Thoracic aorta (tissue), 2 donors: ENCODE measurements at regions not wholly inside any gene's neighbourhood (a gene's known extent, or its start where the extent isn't known, plus 50 kb on each side); places are given as distances from the start of the nearest gene placed in this dataset.

Source experiments
- ATAC-seq: fragments of 150-250 bp; one replicate; pipeline ENCODE4 v1.8.0; 2017; ENCODE audit warnings: low read depth; ENCODE audit not compliant: insufficient number of reproducible peaks, low FRiP score
- DNase-seq: peaks from one replicate; pipeline ENCODE4 v3.0.0-alpha.2; 2020; ENCODE audit warnings: low spot score
- H3K27ac ChIP-seq, 2 donors: fragments of 200-600 bp; sonication (generic); 1 replicate in 1 of 2; 2 replicates in 1 of 2; pipeline ENCODE4 v1.5.1; 2016; ENCODE audit warnings: mild to moderate bottlenecking in 2 of 2, moderate library complexity in 2 of 2
- H3K27me3 ChIP-seq: fragments of 200-600 bp; sonication (generic); replicated peaks from 2 replicates; pipeline ENCODE4 v1.6.0; 2016; ENCODE audit warnings: mild to moderate bottlenecking; ENCODE audit not compliant: insufficient read depth
- H3K36me3 ChIP-seq: fragments of 200-600 bp; sonication (generic); one replicate; pipeline ENCODE4 v1.5.1; 2016
- H3K4me1 ChIP-seq, 2 donors: fragments of 200-600 bp; sonication (generic); 1 replicate in 1 of 2; 2 replicates in 1 of 2; pipeline versions ENCODE4 v1.5.1 to v1.6.0; 2016; ENCODE audit warnings: low read depth in 2 of 2, mild to moderate bottlenecking in 1 of 2; ENCODE audit not compliant: control insufficient read depth in 1 of 2
- H3K4me3 ChIP-seq: fragments of 200-600 bp; sonication (generic); 2 replicates; pipeline ENCODE4 v1.5.1; 2016; ENCODE audit warnings: mild to moderate bottlenecking
- H3K9me3 ChIP-seq: fragments of 200-600 bp; sonication (generic); 2 replicates; pipeline ENCODE4 v1.5.1; 2016
- CTCF ChIP-seq: fragments of 200-600 bp; sonication (generic); IDR thresholded peaks from one replicate; pipeline ENCODE4 v1.5.1; 2019; ENCODE audit warnings: antibody characterized with exemption

- Histone ChIP-seq H3K4me1 (no peaks in the 10 kb centered on the region), H3K9me3 (no peaks in the 10 kb centered on the region), H3K27me3 (no peaks in the 10 kb centered on the region), H3K36me3 (no peaks in the 10 kb centered on the region), H3K27ac (no peak overlapping the region), H3K4me3 (no peak overlapping the region)
- DNase-seq (no peak), ATAC-seq (no peak)
- TF ChIP-seq CTCF, result no peak
Observed at GRCh38 chr1:187809549-187809948, 980.8 kb downstream of the PLA2G4A start.

DNA sequence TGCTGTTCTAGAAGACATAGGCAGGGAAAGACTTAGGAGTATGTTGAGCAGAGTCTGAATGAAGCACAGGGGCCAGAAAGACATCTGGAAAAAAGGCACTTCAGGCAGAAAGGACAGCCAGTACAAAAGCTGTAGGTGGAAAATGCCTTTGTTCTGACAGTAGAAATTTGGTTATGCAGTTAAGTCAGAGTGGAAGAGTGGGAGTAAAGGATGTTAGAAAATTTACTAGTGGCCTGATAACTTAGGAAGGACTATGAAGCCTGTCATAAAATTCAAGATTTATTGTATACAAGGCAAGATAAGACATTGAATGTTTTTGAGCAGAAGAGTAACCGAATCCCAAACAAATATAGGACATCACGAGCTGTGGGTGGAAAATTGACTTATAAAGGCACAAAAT lies 987.9 kb downstream of the PLA2G4A start:
- Histone ChIP-seq H3K36me3 (no peaks in the 10 kb centered on the region), H3K9me3 (no peaks in the 10 kb centered on the region), H3K4me1 (no peaks in the 10 kb centered on the region), H3K27ac (no peak overlapping the region), H3K27me3 (no peaks in the 10 kb centered on the region), H3K4me3 (no peak overlapping the region)
- no peak for ATAC-seq
- TF ChIP-seq CTCF, result no peak
- no peak for DNase-seq

DNA sequence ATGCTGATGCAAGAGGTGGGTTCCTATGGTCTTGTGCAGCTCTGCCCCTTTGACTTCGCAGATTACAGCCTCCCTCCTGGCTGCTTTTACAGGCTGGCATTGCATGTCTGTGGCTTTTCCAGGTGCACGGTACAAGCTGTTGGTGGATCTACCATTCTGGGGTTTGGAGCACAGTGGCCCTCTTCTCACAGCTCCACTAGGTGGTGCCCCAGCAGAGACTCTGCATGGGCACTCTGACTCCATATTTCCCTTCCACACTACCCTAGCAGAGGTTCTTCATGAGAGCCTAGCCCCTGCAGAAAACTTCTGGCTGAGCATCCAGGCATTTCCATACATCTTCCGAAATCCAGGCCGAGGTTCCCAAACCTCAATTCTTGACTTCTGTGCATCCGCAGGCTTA lies 989.0 kb downstream of the PLA2G4A start:
- ATAC-seq (no peak), DNase-seq (no peak)
- H3K36me3 ChIP-seq, result no peaks in the 10 kb centered on the region
- no peaks in the 10 kb centered on the region for H3K4me1 ChIP-seq
- TF ChIP-seq CTCF, result no peak
- H3K4me3 ChIP-seq, result no peak overlapping the region
- no peaks in the 10 kb centered on the region for H3K27me3 ChIP-seq
- H3K9me3 ChIP-seq, result no peaks in the 10 kb centered on the region
- H3K27ac ChIP-seq, result no peak overlapping the region

DNA sequence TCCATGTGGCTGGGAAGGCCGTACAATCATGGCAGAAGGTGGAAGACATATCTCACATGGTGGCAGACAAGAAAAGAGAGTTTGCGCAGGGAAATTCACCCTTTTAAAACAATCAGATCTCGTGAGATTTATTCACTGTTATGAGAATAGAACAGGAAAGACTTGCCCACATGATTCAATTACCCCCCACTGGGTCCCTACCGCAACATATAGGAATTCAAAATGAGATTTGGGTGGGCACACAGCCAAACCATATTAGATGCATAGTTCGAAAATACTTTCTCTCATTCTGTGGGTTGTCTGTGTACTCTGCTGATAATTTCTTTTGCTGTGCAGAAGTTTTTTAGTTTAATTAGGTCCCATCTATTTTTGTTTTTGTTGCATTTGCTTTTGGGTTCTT lies 990.3 kb downstream of the PLA2G4A start:
- H3K4me1 ChIP-seq, result no peaks in the 10 kb centered on the region
- no peaks in the 10 kb centered on the region for H3K27me3 ChIP-seq
- no peaks in the 10 kb centered on the region for H3K36me3 ChIP-seq
- no peaks in the 10 kb centered on the region for H3K9me3 ChIP-seq
- ATAC-seq (no peak), DNase-seq (no peak)
- H3K27ac ChIP-seq, result no peak overlapping the region
- TF ChIP-seq CTCF, result no peak
- H3K4me3 ChIP-seq, result no peak overlapping the region

- no peak overlapping the region for H3K27ac ChIP-seq
- no peak overlapping the region for H3K4me3 ChIP-seq
- no peaks in the 10 kb centered on the region for H3K36me3 ChIP-seq
- DNase-seq, result no peak
- H3K9me3 ChIP-seq, result no peaks in the 10 kb centered on the region
- no peaks in the 10 kb centered on the region for H3K27me3 ChIP-seq
- TF ChIP-seq CTCF, result no peak
- no peaks in the 10 kb centered on the region for H3K4me1 ChIP-seq
- ATAC-seq, result no peak
Observed at GRCh38 chr1:187836557-187836956, 1007.8 kb downstream of the PLA2G4A start.
